ENCODE measurements at regions not wholly inside any gene's neighbourhood (a gene's known extent, or its start where the extent isn't known, plus 50 kb on each side); places are given as distances from the start of the nearest gene placed in this dataset.

GRCh38 chr14:24695265-24696241 is 61.6 kb upstream of the GZMB start:
- DNase-seq (ENCODE audit: low read depth), result peak; percentile 90
- TF ChIP-seq MAX (IDR thresholded peaks at IDR 0.05; ENCODE audit: low read depth, low read length) (no peak), MYC (IDR thresholded peaks at IDR 0.05; ENCODE audit: low read depth, low read length) (no peak), CTCF (IDR thresholded peaks at IDR 0.05; ENCODE audit: low read depth, low read length) (no peak), POLR2A (IDR thresholded peaks at IDR 0.05; ENCODE audit: extremely low read depth, insufficient read length) (no peak)
- peak overlapping the region; percentile 0 for H3K4me3 ChIP-seq (ENCODE audit: low read depth, low read length)

- no peak for DNase-seq (ENCODE audit: low read depth)
- TF ChIP-seq MYC (IDR thresholded peaks at IDR 0.05; ENCODE audit: low read depth, low read length) (no peak), CTCF (IDR thresholded peaks at IDR 0.05; ENCODE audit: low read depth, low read length) (no peak), MAX (IDR thresholded peaks at IDR 0.05; ENCODE audit: low read depth, low read length) (no peak), POLR2A (IDR thresholded peaks at IDR 0.05; ENCODE audit: extremely low read depth, insufficient read length) (no peak)
- H3K4me3 ChIP-seq (ENCODE audit: low read depth, low read length), result no peak overlapping the region
Measured at GRCh38 chr14:24694680-24695079, 60.7 kb upstream of the GZMB start.

GRCh38 chr14:24693983-24694382 is 60.0 kb upstream of the GZMB start:
- no peak for DNase-seq (ENCODE audit: low read depth)
- no peak overlapping the region for H3K4me3 ChIP-seq (ENCODE audit: low read depth, low read length)
- TF ChIP-seq CTCF (IDR thresholded peaks at IDR 0.05; ENCODE audit: low read depth, low read length), result no peak
- TF ChIP-seq POLR2A (IDR thresholded peaks at IDR 0.05; ENCODE audit: extremely low read depth, insufficient read length), result no peak
- no peak for TF ChIP-seq MAX (IDR thresholded peaks at IDR 0.05; ENCODE audit: low read depth, low read length)
- no peak for TF ChIP-seq MYC (IDR thresholded peaks at IDR 0.05; ENCODE audit: low read depth, low read length)

GRCh38 chr14:24693353-24693737 is 59.4 kb upstream of the GZMB start:
- DNase-seq (ENCODE audit: low read depth), result peak; percentile 56
- H3K4me3 ChIP-seq (ENCODE audit: low read depth, low read length), result no peak overlapping the region
- TF ChIP-seq CTCF (IDR thresholded peaks at IDR 0.05; ENCODE audit: low read depth, low read length) (no peak), MAX (IDR thresholded peaks at IDR 0.05; ENCODE audit: low read depth, low read length) (no peak), POLR2A (IDR thresholded peaks at IDR 0.05; ENCODE audit: extremely low read depth, insufficient read length) (no peak), MYC (IDR thresholded peaks at IDR 0.05; ENCODE audit: low read depth, low read length) (no peak)

- H3K4me3 ChIP-seq (ENCODE audit: low read depth, low read length), result no peak overlapping the region
- TF ChIP-seq MAX (IDR thresholded peaks at IDR 0.05; ENCODE audit: low read depth, low read length) (no peak), MYC (IDR thresholded peaks at IDR 0.05; ENCODE audit: low read depth, low read length) (no peak), CTCF (IDR thresholded peaks at IDR 0.05; ENCODE audit: low read depth, low read length) (no peak), POLR2A (IDR thresholded peaks at IDR 0.05; ENCODE audit: extremely low read depth, insufficient read length) (no peak)
- peak; percentile 50 for DNase-seq (ENCODE audit: low read depth)
Measured at GRCh38 chr14:24692382-24693352, 58.7 kb upstream of the GZMB start.

All from NB4 (cell line).